ENCODE measurements at regions not wholly inside any gene's neighbourhood (a gene's known extent, or its start where the extent isn't known, plus 50 kb on each side); places are given as distances from the start of the nearest gene placed in this dataset.

- H3K4me3 Mint-ChIP-seq (ENCODE audit: unreplicated experiment), result peak overlapping the region; percentile 91
- DNase-seq (ENCODE audit: low read depth) (no peak), FAIRE-seq (no peak)
- no peaks in the 10 kb centered on the region for H3K27me3 Mint-ChIP-seq (ENCODE audit: low read depth, unreplicated experiment)
- H3K4me1 Mint-ChIP-seq (ENCODE audit: low read depth, unreplicated experiment), result peaks cover 19% of the 10 kb centered on the region
- Histone ChIP-seq H3K79me2 (ENCODE audit: insufficient read depth, low read length) (peaks cover 27% of the 10 kb centered on the region), H3K4me2 (ENCODE audit: low read length) (peak overlapping the region; percentile 91), H2AFZ (ENCODE audit: low read depth, low read length) (peak overlapping the region; percentile 84), H3K9me3 (ENCODE audit: insufficient read depth, low read depth, low read length) (no peaks in the 10 kb centered on the region), H3K4me3 (ENCODE audit: insufficient read depth, low read depth, low read length) (peak overlapping the region; percentile 92), H3K9ac (ENCODE audit: low read length) (peak overlapping the region; percentile 91), H4K20me1 (ENCODE audit: insufficient read depth, low read length) (no peaks in the 10 kb centered on the region), H3K27ac (ENCODE audit: low read depth, low read length) (peak overlapping the region; percentile 95), H3K4me1 (ENCODE audit: insufficient read depth, low read length) (peaks cover 8% of the 10 kb centered on the region), H3K27me3 (ENCODE audit: insufficient read depth, low read length) (no peaks in the 10 kb centered on the region), H3K36me3 (ENCODE audit: insufficient read depth, low read length) (no peaks in the 10 kb centered on the region)
- H3K36me3 Mint-ChIP-seq (ENCODE audit: low read depth, unreplicated experiment), result no peaks in the 10 kb centered on the region
- H3K9me3 Mint-ChIP-seq (ENCODE audit: unreplicated experiment), result no peaks in the 10 kb centered on the region
- TF ChIP-seq EZH2 (IDR thresholded peaks at IDR 0.05; ENCODE audit: insufficient read depth, low read length), result no peak
- TF ChIP-seq CTCF (IDR thresholded peaks at IDR 0.05; ENCODE audit: insufficient read depth, low read depth, low read length), result no peak
- no peak overlapping the region for H3K27ac Mint-ChIP-seq (ENCODE audit: unreplicated experiment)
These were observed 416.8 kb upstream of the NAALADL2 start for GRCh38 chr3:174442302-174442682.

GRCh38 chr3:174444391-174444790 lies 414.7 kb upstream of the NAALADL2 start:
- Histone ChIP-seq H3K79me2 (ENCODE audit: insufficient read depth, low read length) (peaks cover 27% of the 10 kb centered on the region), H4K20me1 (ENCODE audit: insufficient read depth, low read length) (no peaks in the 10 kb centered on the region)
- no peak for FAIRE-seq

More at GRCh38 chr3:174444391-174444790, 414.7 kb upstream of the NAALADL2 start:
- no peaks in the 10 kb centered on the region for H3K27me3 ChIP-seq (ENCODE audit: insufficient read depth, low read length)
- TF ChIP-seq EZH2 (IDR thresholded peaks at IDR 0.05; ENCODE audit: insufficient read depth, low read length), result no peak
- TF ChIP-seq CTCF (IDR thresholded peaks at IDR 0.05; ENCODE audit: insufficient read depth, low read depth, low read length), result no peak
- Mint-ChIP-seq H3K27ac (ENCODE audit: unreplicated experiment) (no peak overlapping the region), H3K27me3 (ENCODE audit: low read depth, unreplicated experiment) (no peaks in the 10 kb centered on the region), H3K4me1 (ENCODE audit: low read depth, unreplicated experiment) (peaks cover 10% of the 10 kb centered on the region), H3K9me3 (ENCODE audit: unreplicated experiment) (peaks cover 5% of the 10 kb centered on the region), H3K4me3 (ENCODE audit: unreplicated experiment) (no peak overlapping the region), H3K36me3 (ENCODE audit: low read depth, unreplicated experiment) (peaks cover 1% of the 10 kb centered on the region)
- H3K36me3 ChIP-seq (ENCODE audit: insufficient read depth, low read length), result no peaks in the 10 kb centered on the region
- no peak overlapping the region for H2AFZ ChIP-seq (ENCODE audit: low read depth, low read length)
- no peak overlapping the region for H3K4me2 ChIP-seq (ENCODE audit: low read length)
- no peaks in the 10 kb centered on the region for H3K9me3 ChIP-seq (ENCODE audit: insufficient read depth, low read depth, low read length)
- no peak for DNase-seq (ENCODE audit: low read depth)
- no peaks in the 10 kb centered on the region for H3K4me1 ChIP-seq (ENCODE audit: insufficient read depth, low read length)
- H3K4me3 ChIP-seq (ENCODE audit: insufficient read depth, low read depth, low read length), result no peak overlapping the region
- no peak overlapping the region for H3K9ac ChIP-seq (ENCODE audit: low read length)
- no peak overlapping the region for H3K27ac ChIP-seq (ENCODE audit: low read depth, low read length)
